ENCODE measurements at regions not wholly inside any gene's neighbourhood (a gene's known extent, or its start where the extent isn't known, plus 50 kb on each side); places are given as distances from the start of the nearest gene placed in this dataset.

DNA sequence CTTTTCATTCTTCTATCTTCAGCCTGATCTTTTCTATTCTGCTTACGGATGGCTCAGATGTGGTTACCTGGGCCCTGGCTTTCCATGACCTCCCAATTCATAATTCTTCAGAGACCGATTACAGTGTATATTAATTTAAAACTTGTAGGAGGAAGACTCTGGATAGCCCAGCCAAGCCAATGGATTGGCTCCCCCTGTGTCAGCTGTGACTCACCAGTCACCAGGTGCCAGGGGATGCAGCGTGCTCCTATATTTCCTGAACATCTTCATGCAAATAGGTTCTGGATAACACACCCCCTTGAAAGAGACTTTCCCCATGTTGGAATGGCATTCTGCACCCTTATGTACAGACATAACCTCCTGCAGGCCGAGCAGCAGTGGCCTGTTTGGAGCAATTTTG lies 208.3 kb upstream of the WSCD1 start:
- no peaks in the 10 kb centered on the region for H3K27me3 ChIP-seq (ENCODE audit: low read depth)
- no peaks in the 10 kb centered on the region for H3K36me3 ChIP-seq
- H3K4me3 ChIP-seq = no peak overlapping the region
- TF ChIP-seq, protein P1, sequence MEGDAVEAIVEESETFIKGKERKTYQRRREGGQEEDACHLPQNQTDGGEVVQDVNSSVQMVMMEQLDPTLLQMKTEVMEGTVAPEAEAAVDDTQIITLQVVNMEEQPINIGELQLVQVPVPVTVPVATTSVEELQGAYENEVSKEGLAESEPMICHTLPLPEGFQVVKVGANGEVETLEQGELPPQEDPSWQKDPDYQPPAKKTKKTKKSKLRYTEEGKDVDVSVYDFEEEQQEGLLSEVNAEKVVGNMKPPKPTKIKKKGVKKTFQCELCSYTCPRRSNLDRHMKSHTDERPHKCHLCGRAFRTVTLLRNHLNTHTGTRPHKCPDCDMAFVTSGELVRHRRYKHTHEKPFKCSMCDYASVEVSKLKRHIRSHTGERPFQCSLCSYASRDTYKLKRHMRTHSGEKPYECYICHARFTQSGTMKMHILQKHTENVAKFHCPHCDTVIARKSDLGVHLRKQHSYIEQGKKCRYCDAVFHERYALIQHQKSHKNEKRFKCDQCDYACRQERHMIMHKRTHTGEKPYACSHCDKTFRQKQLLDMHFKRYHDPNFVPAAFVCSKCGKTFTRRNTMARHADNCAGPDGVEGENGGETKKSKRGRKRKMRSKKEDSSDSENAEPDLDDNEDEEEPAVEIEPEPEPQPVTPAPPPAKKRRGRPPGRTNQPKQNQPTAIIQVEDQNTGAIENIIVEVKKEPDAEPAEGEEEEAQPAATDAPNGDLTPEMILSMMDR (IDR thresholded peaks at IDR 0.05; ENCODE audit: borderline replicate concordance) = no peak
- DNase-seq = no peak
- H3K4me1 ChIP-seq = peaks cover 13% of the 10 kb centered on the region
- intact Hi-C loops (cut with micrococcal nuclease) = no loop called here
- no peak overlapping the region for H3K27ac ChIP-seq (replicated peaks)
- no peaks in the 10 kb centered on the region for H3K9me3 ChIP-seq (replicated peaks)

DNA sequence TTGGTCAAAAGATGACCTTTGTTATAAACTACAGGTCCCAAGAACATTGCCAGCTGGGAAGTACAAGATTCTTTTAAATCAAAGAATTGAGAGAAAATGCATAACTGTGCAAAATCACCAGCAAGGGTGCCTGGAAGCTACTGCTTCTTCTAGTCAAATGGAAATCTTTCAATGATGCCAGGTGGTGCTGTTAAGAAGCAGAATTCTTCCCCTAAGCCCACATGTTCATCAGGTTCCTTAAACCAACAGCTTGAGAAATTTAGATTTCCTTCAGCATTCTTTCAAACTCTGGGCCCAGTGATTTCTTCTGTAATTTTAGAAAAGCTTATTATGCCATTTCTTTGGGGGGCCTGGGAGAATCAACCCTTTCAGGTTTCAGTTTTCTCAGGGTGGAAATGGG lies 207.8 kb upstream of the WSCD1 start:
- no peaks in the 10 kb centered on the region for H3K27me3 ChIP-seq (ENCODE audit: low read depth)
- H3K27ac ChIP-seq (replicated peaks) = no peak overlapping the region
- H3K4me3 ChIP-seq = no peak overlapping the region
- TF ChIP-seq, protein P1 (IDR thresholded peaks at IDR 0.05; ENCODE audit: borderline replicate concordance) = no peak
- H3K9me3 ChIP-seq (replicated peaks) = no peaks in the 10 kb centered on the region
- intact Hi-C loops (cut with micrococcal nuclease) = no loop called here
- no peaks in the 10 kb centered on the region for H3K36me3 ChIP-seq
- H3K4me1 ChIP-seq = peaks cover 13% of the 10 kb centered on the region
- no peak for DNase-seq

DNA sequence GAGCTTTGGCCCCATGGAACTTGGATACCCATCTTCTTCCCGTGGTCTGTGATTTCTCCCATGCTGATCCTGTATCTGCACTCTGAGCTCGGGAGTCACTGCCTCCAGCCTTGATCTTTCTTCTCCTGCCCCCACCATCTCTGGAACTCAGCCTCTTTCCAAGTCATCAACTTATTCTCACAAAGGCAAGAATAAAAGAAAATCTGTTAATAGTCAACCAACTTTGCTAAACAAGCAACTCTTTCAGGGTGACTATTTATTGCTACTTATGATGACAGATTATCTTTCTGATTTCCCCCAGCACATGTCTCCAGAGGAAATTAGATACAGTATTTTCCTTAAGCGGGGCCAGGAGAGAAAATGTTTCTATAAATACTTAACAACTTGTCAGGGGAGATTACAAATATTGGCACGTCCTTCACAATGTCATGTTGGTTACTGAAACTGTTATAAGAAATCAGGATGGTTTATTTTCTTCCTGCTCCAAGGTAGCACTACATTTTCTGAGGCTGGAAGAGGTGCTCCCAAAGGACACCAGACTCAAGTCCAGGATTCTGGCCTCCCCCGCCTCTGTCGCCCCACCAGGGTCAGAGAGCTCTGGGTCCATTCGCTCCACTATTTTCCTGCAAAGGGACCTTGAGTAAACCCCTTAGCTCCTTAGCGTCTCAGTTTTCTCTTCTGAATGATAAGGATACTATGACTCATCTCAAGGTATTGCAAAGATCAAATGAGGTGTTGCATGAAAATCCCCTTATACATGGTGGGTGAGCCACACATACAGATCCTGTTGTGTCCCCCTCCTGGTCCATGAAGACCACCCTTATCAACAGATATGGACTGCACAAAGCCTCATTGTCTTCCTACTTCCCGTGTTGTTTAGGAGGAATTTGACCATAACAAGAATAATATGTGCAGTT lies 205.2 kb upstream of the WSCD1 start:
- H3K9me3 ChIP-seq (replicated peaks) = no peaks in the 10 kb centered on the region
- no peak overlapping the region for H3K4me3 ChIP-seq
- no peak for DNase-seq
- TF ChIP-seq, protein P1 (IDR thresholded peaks at IDR 0.05; ENCODE audit: borderline replicate concordance) = no peak
- intact Hi-C loops (cut with micrococcal nuclease) = no loop called here
- peaks cover 13% of the 10 kb centered on the region for H3K4me1 ChIP-seq
- no peak overlapping the region for H3K27ac ChIP-seq (replicated peaks)
- H3K27me3 ChIP-seq (ENCODE audit: low read depth) = no peaks in the 10 kb centered on the region
- H3K36me3 ChIP-seq = no peaks in the 10 kb centered on the region

DNA sequence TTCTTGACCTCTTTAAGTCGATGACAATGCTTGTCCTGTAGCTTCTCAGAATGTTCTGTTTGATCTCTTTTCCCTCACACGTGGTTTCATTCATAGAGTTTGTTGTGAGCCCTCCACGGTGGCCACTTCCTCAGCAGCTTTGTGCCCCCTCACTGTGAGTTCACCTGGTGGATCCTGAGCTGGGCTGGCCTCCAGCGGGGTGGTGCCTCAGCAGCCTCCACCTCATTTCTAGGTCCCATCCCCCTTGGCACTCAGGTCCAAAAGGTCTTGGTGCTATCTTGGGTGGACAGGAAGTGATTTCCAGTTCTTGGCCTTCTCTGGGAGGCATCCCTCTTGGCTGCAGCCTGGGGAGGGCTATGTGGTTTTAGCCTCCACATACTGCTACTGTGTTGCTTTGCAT lies 203.2 kb upstream of the WSCD1 start:
- TF ChIP-seq, protein P1 (IDR thresholded peaks at IDR 0.05; ENCODE audit: borderline replicate concordance) = no peak
- H3K4me1 ChIP-seq = peaks cover 13% of the 10 kb centered on the region
- H3K9me3 ChIP-seq (replicated peaks) = no peaks in the 10 kb centered on the region
- no peak overlapping the region for H3K4me3 ChIP-seq
- no peak overlapping the region for H3K27ac ChIP-seq (replicated peaks)
- intact Hi-C loops (cut with micrococcal nuclease) = no loop called here
- H3K27me3 ChIP-seq (ENCODE audit: low read depth) = no peaks in the 10 kb centered on the region
- no peaks in the 10 kb centered on the region for H3K36me3 ChIP-seq
- no peak for DNase-seq

DNA sequence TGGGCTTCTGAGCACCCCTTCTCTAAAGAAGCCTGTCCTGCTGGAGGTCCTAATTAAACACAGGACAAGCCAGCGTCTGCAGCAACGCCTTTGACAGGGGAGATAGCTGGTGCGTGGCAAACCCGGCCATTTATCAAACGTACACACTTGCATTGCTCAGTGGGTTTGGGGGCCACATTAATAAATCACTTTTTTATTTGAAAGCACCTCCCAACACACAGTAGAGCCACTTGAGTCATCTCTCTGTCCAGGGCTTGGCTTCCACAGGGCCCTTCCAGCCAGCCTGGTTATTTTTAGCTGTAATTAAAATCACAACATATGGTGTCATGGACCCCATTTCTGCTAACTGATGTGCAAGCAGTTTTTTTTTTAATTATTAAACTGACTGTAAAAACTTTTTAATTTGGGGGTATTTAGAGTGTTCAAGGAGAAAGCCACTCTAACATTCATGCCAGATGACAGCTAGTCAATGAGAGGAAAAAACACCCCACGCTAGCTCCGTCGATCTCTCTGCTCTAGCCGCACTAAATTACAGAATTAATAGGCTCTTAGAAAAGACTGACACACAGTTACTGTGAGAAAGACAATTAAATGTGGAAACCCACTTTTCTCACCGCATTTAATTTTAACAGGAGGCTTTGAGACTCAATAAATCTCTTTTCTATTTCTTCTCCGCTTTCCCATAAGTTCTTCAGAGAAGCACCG lies 201.0 kb upstream of the WSCD1 start:
- Histone ChIP-seq H3K9me3 (replicated peaks) (no peaks in the 10 kb centered on the region), H3K36me3 (no peaks in the 10 kb centered on the region), H3K4me1 (peaks cover 13% of the 10 kb centered on the region), H3K4me3 (no peak overlapping the region), H3K27ac (replicated peaks) (no peak overlapping the region), H3K27me3 (ENCODE audit: low read depth) (peaks cover 3% of the 10 kb centered on the region)
- TF ChIP-seq, protein P1 (IDR thresholded peaks at IDR 0.05; ENCODE audit: borderline replicate concordance) = no peak
- intact Hi-C loops (cut with micrococcal nuclease) = no loop called here
- no peak for DNase-seq
